ENCODE measurements at regions not wholly inside any gene's neighbourhood (a gene's known extent, or its start where the extent isn't known, plus 50 kb on each side); places are given as distances from the start of the nearest gene placed in this dataset.

- TF ChIP-seq CTCF (conservative IDR thresholded peaks at IDR 0.05; ENCODE audit: low read length), result no peak
- no peak for TF ChIP-seq EZH2phosphoT487 (IDR thresholded peaks at IDR 0.05; ENCODE audit: borderline replicate concordance, low read depth, low read length)
Observed at GRCh38 chr5:164000819-164001218, 495.4 kb downstream of the MAT2B start.
